SK-N-SH treated with all-trans-retinoic acid at 6 μM for 48 hours (cell line): ENCODE measurements at regions not wholly inside any gene's neighbourhood (a gene's known extent, or its start where the extent isn't known, plus 50 kb on each side); places are given as distances from the start of the nearest gene placed in this dataset.
A peak's percentile ranks its signal among the peaks of the same experiment; 100 is the strongest.

Experiments used
- ATAC-seq: fragments of 200-7000 bp; cut with Tn5 transposase; 3 replicates; pipeline ENCODE4 v1.9.1; 2020; ENCODE audit warnings: mild to moderate bottlenecking, moderate library complexity
- ARNTL ChIP-seq: fragments of 450-650 bp; formaldehyde crosslinking; IDR thresholded peaks from 2 replicates; pipeline ENCODE4 v1.5.0; 2020; ENCODE audit warnings: low read depth, mild to moderate bottlenecking, moderate library complexity, borderline replicate concordance
- BACH2 ChIP-seq: fragments of 250-450 bp; sonication (Bioruptor Pico); IDR thresholded peaks from 2 replicates; pipeline ENCODE4 v1.9.0; 2021; ENCODE audit warnings: mild to moderate bottlenecking, borderline replicate concordance
- CREB5 ChIP-seq: fragments of 250-450 bp; sonication (Bioruptor Pico); IDR thresholded peaks from 2 replicates; pipeline ENCODE4 v1.5.1; 2020; ENCODE audit warnings: low read depth, mild to moderate bottlenecking, moderate library complexity
- CSDC2 ChIP-seq: fragments of 250-450 bp; sonication (Bioruptor Pico); IDR thresholded peaks from 2 replicates; pipeline ENCODE4 v1.5.0; 2020; ENCODE audit warnings: mild to moderate bottlenecking, moderate library complexity
- CSRNP3 ChIP-seq: fragments of 250-450 bp; sonication (Bioruptor Pico); IDR thresholded peaks from 2 replicates; pipeline ENCODE4 v1.5.1; 2021; ENCODE audit warnings: mild to moderate bottlenecking, moderate library complexity
- ESRRG ChIP-seq: fragments of 250-450 bp; sonication (Bioruptor Pico); IDR thresholded peaks from 2 replicates; pipeline ENCODE4 v1.6.1; 2021; ENCODE audit warnings: mild to moderate bottlenecking
- GLIS3 ChIP-seq: fragments of 250-450 bp; sonication (Bioruptor Pico); IDR thresholded peaks from 2 replicates; pipeline ENCODE4 v1.5.0; 2020; ENCODE audit warnings: mild to moderate bottlenecking, moderate library complexity
- ISL1 ChIP-seq: fragments of 250-450 bp; sonication (Bioruptor Pico); IDR thresholded peaks from 2 replicates; pipeline ENCODE4 v2.1.2; 2022; ENCODE audit warnings: mild to moderate bottlenecking, moderate library complexity
- OSR1 ChIP-seq: fragments of 250-450 bp; sonication (Bioruptor Pico); IDR thresholded peaks from 2 replicates; pipeline ENCODE4 v1.8.0; 2022; ENCODE audit warnings: moderate library complexity, mild to moderate bottlenecking, inconsistent platforms
- PATZ1 ChIP-seq: fragments of 250-450 bp; sonication (Bioruptor Pico); IDR thresholded peaks from 2 replicates; pipeline ENCODE4 v1.8.0; 2020; ENCODE audit warnings: mild to moderate bottlenecking, moderate library complexity, borderline replicate concordance
- POU6F1 ChIP-seq: fragments of 250-450 bp; sonication (Bioruptor Pico); IDR thresholded peaks from 2 replicates; pipeline ENCODE4 v1.8.0; 2021; ENCODE audit warnings: low read depth, mild to moderate bottlenecking, moderate library complexity, borderline replicate concordance
- PPARA ChIP-seq: fragments of 250-450 bp; sonication (Bioruptor Pico); IDR thresholded peaks from 2 replicates; pipeline ENCODE4 v1.5.0; 2020; ENCODE audit warnings: mild to moderate bottlenecking, borderline replicate concordance
- RARB ChIP-seq: fragments of 250-450 bp; sonication (Bioruptor Pico); IDR thresholded peaks from 2 replicates; pipeline ENCODE4 v1.8.0; 2021; ENCODE audit warnings: mild to moderate bottlenecking, moderate library complexity
- SNAI2 ChIP-seq: fragments of 250-450 bp; sonication (Bioruptor Pico); IDR thresholded peaks from 2 replicates; pipeline ENCODE4 v1.5.0; 2020; ENCODE audit warnings: mild to moderate bottlenecking, moderate library complexity
- TCF4 ChIP-seq: fragments of 250-450 bp; sonication (Bioruptor Pico); IDR thresholded peaks from 2 replicates; pipeline ENCODE4 v1.8.0; 2021; ENCODE audit warnings: mild to moderate bottlenecking, moderate library complexity, borderline replicate concordance
- TOX ChIP-seq: fragments of 250-450 bp; sonication (Bioruptor Pico); IDR thresholded peaks from 2 replicates; pipeline ENCODE4 v1.8.0; 2021; ENCODE audit warnings: mild to moderate bottlenecking, moderate library complexity, borderline replicate concordance
- TSHZ2 ChIP-seq: fragments of 250-450 bp; sonication (Bioruptor Pico); IDR thresholded peaks from 2 replicates; pipeline ENCODE4 v1.5.0; 2020; ENCODE audit warnings: mild to moderate bottlenecking, moderate library complexity
- ZC3H10 ChIP-seq: fragments of 250-450 bp; sonication (Bioruptor Pico); IDR thresholded peaks from 2 replicates; pipeline ENCODE4 v1.5.1; 2021; ENCODE audit warnings: mild to moderate bottlenecking, moderate library complexity
- ZFP30 ChIP-seq: fragments of 450-650 bp; formaldehyde crosslinking; IDR thresholded peaks from 2 replicates; pipeline ENCODE4 v1.5.0; 2022; ENCODE audit warnings: mild to moderate bottlenecking, moderate library complexity
- ZNF565 ChIP-seq: fragments of 450-650 bp; formaldehyde crosslinking; conservative IDR thresholded peaks from 2 replicates; pipeline ENCODE4 v1.5.0; 2020; ENCODE audit warnings: low read depth, mild to moderate bottlenecking, moderate library complexity
- ZNF70 ChIP-seq: fragments of 450-650 bp; formaldehyde crosslinking; IDR thresholded peaks from 2 replicates; pipeline ENCODE4 v1.5.0; 2020; ENCODE audit warnings: mild to moderate bottlenecking, moderate library complexity
- ZNF8 ChIP-seq: fragments of 450-650 bp; formaldehyde crosslinking; IDR thresholded peaks from 2 replicates; pipeline ENCODE4 v1.5.0; 2020; ENCODE audit warnings: mild to moderate bottlenecking, moderate library complexity

GRCh38 chr13:91134803-91135184, 212.7 kb upstream of the MIR17HG start (continued):
- TF ChIP-seq CSRNP3 (CRISPR knock-in tag) (no peak), ISL1 (no peak)

GRCh38 chr13:91135376-91135775, 212.1 kb upstream of the MIR17HG start:
- TF ChIP-seq ZC3H10 (CRISPR knock-in tag) (no peak), POU6F1 (no peak), ZNF565 (CRISPR knock-in tag) (no peak), ESRRG (CRISPR knock-in tag) (no peak), CSRNP3 (CRISPR knock-in tag) (no peak), ZNF8 (CRISPR knock-in tag) (no peak), PATZ1 (CRISPR knock-in tag) (no peak), SNAI2 (CRISPR knock-in tag) (no peak), BACH2 (CRISPR knock-in tag) (no peak), OSR1 (CRISPR knock-in tag) (no peak), CSDC2 (no peak), PPARA (CRISPR knock-in tag) (no peak), RARB (no peak)

GRCh38 chr13:91135968-91136367, 211.5 kb upstream of the MIR17HG start:
- peak; percentile 25; the same call in 1 of the 3 replicates for ATAC-seq
- TF ChIP-seq TSHZ2 (CRISPR knock-in tag), result no peak
- no peak for TF ChIP-seq GLIS3 (CRISPR knock-in tag)
- no peak for TF ChIP-seq ZNF70 (CRISPR knock-in tag)
- TF ChIP-seq CSDC2, result 0 out of 2 replicates have a peak, but pooled peaks have one; percentile 77
- no peak for TF ChIP-seq CREB5 (CRISPR knock-in tag)
- peak; percentile 66; the same call in 1 of the 2 replicates for TF ChIP-seq TOX
- TF ChIP-seq TCF4, result no peak
- no peak for TF ChIP-seq PPARA (CRISPR knock-in tag)
- no peak; the same call in 1 of the 2 replicates for TF ChIP-seq SNAI2 (CRISPR knock-in tag)
- no peak for TF ChIP-seq OSR1 (CRISPR knock-in tag)
- TF ChIP-seq POU6F1, result no peak
- TF ChIP-seq ESRRG (CRISPR knock-in tag), result no peak
- TF ChIP-seq ARNTL, result no peak
- no peak for TF ChIP-seq ZNF565 (CRISPR knock-in tag)
- TF ChIP-seq BACH2 (CRISPR knock-in tag), result no peak
- TF ChIP-seq CSRNP3 (CRISPR knock-in tag), result no peak
- no peak for TF ChIP-seq RARB
- no peak for TF ChIP-seq ZFP30 (CRISPR knock-in tag)
- peak; percentile 73 for TF ChIP-seq ISL1
- peak; percentile 95 for TF ChIP-seq ZC3H10 (CRISPR knock-in tag)

More at GRCh38 chr13:91135376-91135775, 212.1 kb upstream of the MIR17HG start:
- no peak for ATAC-seq
